Adipocyte (in vitro differentiated cells): ENCODE measurements at regions not wholly inside any gene's neighbourhood (a gene's known extent, or its start where the extent isn't known, plus 50 kb on each side); places are given as distances from the start of the nearest gene placed in this dataset.

ENCODE experiments used
- DNase-seq: peaks from one replicate; pipeline ENCODE4 v3.0.0-alpha.2; 2015; ENCODE audit warnings: low read depth
- H3K27me3 ChIP-seq: replicated peaks from 2 replicates; pipeline ENCODE4 v1.7.0; 2013; ENCODE audit warnings: mild to moderate bottlenecking, low read length, moderate library complexity; ENCODE audit not compliant: control insufficient read depth, insufficient read depth
- H3K36me3 ChIP-seq: 2 replicates; pipeline ENCODE4 v1.7.0; 2013; ENCODE audit warnings: low read length, mild to moderate bottlenecking, moderate library complexity; ENCODE audit not compliant: control insufficient read depth, insufficient read depth, severe bottlenecking
- H3K4me1 ChIP-seq: 2 replicates; pipeline ENCODE4 v1.7.0; 2013; ENCODE audit warnings: mild to moderate bottlenecking, low read length, moderate library complexity; ENCODE audit not compliant: control insufficient read depth, insufficient read depth
- H3K4me3 ChIP-seq: 2 replicates; pipeline ENCODE4 v1.7.0; 2013; ENCODE audit warnings: mild to moderate bottlenecking, low read length, moderate library complexity
- H3K9ac ChIP-seq: 2 replicates; pipeline ENCODE4 v1.7.0; 2013; ENCODE audit warnings: mild to moderate bottlenecking, low read length, moderate library complexity
- H3K9me3 ChIP-seq: 2 replicates; pipeline ENCODE4 v1.7.0; 2013; ENCODE audit warnings: mild to moderate bottlenecking, low read length, moderate library complexity; ENCODE audit not compliant: control insufficient read depth

DNA sequence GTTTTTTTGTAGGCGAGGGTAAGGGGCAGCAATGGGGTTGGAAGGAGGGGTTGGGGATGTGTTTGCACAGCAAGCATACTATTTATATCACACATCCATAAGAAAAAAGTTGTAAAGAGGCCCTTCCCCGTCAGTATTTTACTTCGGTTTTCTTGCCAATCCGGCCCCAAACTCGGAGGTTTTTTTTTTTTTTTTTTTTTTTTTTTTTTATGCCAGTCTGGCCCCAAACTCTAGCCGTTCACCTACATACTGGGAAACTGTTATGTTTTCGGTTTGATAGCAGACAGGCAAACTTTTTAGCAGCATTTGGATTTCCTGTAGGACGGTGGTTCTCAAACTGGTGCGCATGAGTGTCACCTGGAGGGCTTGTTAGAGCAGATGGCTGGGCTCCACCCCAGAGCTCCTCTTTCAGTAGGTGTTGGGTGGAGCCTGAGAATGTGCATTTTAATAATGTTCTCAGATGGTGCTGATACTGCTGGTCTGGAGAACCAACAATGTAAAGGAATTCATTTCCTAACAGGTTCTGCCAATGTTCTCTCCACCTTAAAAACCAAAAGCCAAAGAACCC, 76.5 kb upstream of the ZBED5 start:
- DNase-seq: no peak
- Histone ChIP-seq H3K9ac (peak overlapping the region; percentile 88), H3K4me1 (peaks cover 18% of the 10 kb centered on the region), H3K4me3 (peak overlapping the region; percentile 88), H3K36me3 (no peaks in the 10 kb centered on the region), H3K27me3 (no peaks in the 10 kb centered on the region), H3K9me3 (no peaks in the 10 kb centered on the region)

DNA sequence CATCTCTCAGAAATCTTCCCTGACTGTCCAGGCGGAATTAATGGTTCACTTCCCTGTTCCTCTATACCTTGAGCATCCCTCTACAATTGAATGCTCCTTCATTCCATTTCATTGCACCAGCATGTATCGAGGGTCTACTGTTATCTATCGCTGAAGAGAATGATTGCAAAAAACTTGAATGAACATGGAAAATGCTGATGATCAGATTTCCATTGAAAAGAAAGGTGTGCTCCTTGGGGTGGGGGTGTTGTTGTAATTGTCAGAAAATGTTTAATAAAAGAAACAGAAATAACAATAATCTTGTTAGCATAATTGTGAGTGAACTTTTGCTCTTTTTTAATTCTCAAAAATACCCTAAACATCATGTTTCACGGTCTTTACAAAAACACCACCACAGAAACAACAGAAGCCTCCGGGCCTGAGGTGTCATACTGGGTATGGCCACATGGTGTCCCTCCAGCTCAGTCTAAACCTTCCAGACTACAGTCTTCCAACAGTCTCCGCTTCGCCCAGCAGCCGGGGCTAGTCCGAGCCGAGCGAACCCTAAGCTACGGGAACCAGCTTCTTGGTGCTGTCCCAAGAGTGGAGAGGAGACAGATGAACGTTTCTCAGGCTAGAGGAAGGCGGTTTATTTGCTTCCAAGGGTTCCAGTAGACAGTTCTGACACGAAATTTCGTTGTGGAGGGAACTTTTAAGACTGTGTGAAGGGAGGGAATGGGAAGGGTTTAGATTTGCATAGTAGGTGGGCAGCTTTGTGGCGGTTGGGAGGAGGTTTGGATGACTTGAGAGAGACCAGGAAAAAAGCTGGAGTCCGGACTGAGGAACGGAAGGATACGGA, 75.8 kb upstream of the ZBED5 start:
- Histone ChIP-seq H3K9me3 (no peaks in the 10 kb centered on the region), H3K4me1 (peaks cover 21% of the 10 kb centered on the region), H3K27me3 (no peaks in the 10 kb centered on the region), H3K4me3 (peak overlapping the region; percentile 88), H3K36me3 (no peaks in the 10 kb centered on the region), H3K9ac (peak overlapping the region; percentile 88)
- peak; percentile 98 for DNase-seq

DNA sequence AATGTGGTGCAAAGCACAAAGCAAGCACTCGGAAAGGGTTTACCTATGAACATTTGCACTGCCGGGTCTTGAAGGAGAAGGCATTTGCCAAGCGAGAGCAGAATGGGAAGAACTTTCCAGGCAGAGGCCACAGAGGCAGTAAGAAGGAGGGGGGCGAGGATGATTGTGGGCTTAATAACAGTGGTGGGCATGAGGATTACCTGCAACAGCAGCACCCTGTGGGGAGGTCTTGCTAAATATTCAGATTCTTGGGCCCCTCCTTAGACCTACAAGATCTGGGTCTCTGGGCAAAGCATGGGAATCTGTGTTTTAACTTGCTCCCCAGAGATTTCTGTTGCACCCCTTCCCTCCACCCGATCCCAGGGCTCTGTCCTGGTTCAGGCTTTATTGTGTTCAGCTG, 75.1 kb upstream of the ZBED5 start:
- peak overlapping the region; percentile 48 for H3K9ac ChIP-seq
- no peak for DNase-seq
- H3K9me3 ChIP-seq: no peaks in the 10 kb centered on the region
- no peak overlapping the region for H3K4me3 ChIP-seq
- no peaks in the 10 kb centered on the region for H3K27me3 ChIP-seq
- H3K36me3 ChIP-seq: no peaks in the 10 kb centered on the region
- H3K4me1 ChIP-seq: peaks cover 28% of the 10 kb centered on the region

DNA sequence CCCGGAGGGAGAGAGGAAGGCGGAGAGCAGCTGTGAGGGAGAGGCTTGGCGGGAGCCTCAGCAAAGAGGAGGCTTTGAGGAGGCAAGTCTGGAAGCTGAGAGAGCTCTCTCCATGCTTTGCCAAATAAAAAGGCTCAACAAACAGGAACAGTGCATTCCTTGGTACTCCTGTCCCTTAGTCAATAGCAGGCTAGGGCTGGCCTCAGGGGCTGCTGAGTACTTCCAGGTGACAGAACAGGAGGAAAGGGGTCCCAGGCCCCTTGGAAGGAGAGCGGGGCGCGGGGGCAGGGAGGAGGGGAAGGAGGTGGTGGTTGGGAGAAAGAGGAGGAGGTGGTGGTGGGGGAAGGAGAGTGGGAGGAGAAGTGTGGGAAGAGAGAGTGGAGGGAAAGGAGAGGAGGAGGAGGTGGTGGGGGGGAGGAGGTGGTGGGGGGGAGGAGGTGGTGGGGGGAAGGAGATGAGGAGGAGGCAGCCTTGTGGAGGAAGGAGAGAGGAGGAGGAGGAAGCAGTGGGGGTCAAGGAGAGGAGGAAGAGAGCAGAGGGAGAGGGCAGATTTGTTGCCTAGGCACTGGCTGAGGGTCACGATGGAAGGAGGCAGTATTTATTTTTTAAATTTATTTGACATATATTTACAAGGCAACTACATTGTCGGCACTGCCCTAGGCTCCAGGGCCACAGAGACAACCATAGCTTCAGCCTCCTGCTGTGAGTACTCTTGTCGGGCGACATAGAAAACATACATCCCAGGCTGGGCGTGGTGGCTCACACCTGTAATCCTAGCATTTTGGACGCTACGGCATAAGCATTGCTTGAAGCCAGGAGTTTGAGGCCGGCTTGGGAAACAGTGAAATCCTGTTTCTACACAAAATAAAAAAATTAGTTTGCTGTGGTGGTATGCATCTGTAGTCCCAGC, 74.2 kb upstream of the ZBED5 start:
- H3K4me3 ChIP-seq: peak overlapping the region; percentile 90
- no peaks in the 10 kb centered on the region for H3K9me3 ChIP-seq
- no peaks in the 10 kb centered on the region for H3K27me3 ChIP-seq
- peaks cover 38% of the 10 kb centered on the region for H3K4me1 ChIP-seq
- peak overlapping the region; percentile 96 for H3K9ac ChIP-seq
- no peak for DNase-seq
- H3K36me3 ChIP-seq: no peaks in the 10 kb centered on the region

DNA sequence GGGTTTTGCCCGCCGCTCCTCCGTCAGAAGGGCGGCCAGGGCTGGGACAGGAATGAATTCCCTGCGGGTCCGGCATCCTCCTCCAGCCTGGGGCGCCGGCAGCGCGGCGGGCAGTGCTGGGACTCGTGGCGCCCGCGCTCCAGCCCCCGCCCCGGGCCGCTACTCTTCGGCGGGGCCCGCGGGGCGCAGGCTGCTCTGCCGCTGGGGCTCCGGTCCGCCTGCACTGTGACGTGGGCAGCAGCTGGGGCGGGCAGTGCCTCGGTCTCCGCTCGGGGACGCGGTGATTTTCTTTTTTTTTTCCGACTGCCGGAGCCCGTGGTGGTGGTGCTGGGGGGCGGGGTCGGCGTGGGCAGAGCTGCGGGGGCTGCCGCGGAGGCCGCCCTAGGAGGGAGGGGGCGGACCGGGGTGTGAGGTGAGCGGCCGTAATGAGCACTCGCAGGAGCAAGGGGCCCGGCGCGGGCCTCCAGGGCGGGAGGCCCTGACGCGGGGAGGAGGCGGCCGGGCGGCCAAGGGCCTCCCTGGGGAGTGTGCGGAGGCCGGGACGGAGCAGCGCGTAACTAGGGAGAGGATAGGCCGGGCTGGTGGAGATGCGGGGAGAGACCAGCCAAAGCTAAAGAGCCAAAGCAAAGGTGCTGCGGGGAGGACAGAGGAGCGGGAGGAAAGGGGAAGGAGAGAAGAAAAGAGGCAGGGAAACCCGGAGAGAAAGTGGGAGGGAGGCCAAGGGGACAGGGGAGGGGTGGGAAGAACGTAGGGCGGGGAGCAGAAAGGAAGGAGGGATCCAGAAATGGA, 73.3 kb upstream of the ZBED5 start:
- no peaks in the 10 kb centered on the region for H3K9me3 ChIP-seq
- no peaks in the 10 kb centered on the region for H3K27me3 ChIP-seq
- peak overlapping the region; percentile 90 for H3K4me3 ChIP-seq
- H3K9ac ChIP-seq: peak overlapping the region; percentile 96
- peaks cover 45% of the 10 kb centered on the region for H3K4me1 ChIP-seq
- no peaks in the 10 kb centered on the region for H3K36me3 ChIP-seq
- peak; percentile 95 for DNase-seq

DNA sequence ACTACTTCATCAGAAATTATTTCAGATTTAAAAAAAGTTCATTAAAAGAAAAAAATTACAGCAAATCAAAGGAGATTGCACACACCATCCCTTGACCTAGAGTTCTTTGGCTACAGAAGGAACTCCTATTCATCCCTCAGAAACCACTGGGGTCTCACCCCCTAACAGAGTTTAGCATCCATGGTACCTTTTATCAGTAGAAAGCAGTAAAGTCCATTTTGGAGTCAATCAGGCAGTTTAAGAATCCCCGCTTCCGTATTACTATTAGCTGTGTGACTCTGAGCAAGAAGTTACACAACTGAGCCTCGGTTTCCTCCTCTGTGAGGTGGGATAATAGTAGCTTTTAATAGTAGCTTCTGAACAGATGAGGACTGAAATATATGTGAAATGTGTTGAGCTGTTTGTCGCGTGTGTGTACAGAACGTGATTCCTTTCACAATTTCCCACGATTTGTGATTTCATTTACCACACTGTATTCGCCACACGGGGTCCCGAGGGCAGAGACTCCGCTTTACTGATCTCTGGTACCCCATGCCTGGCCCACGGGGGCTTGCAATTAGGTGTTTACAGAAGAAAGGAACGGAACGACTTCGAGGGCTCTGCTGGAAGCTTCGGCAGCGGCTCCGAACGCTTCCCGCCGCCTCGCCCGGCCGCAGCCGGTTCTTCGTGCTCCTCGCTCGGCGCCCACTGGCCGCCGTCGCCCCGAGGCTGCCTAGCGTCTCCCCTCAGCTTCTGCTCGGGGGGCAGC, 72.5 kb upstream of the ZBED5 start:
- no peaks in the 10 kb centered on the region for H3K9me3 ChIP-seq
- H3K4me1 ChIP-seq: peaks cover 46% of the 10 kb centered on the region
- no peaks in the 10 kb centered on the region for H3K36me3 ChIP-seq
- DNase-seq: no peak
- peak overlapping the region; percentile 90 for H3K4me3 ChIP-seq
- H3K27me3 ChIP-seq: no peaks in the 10 kb centered on the region
- H3K9ac ChIP-seq: peak overlapping the region; percentile 96

DNA sequence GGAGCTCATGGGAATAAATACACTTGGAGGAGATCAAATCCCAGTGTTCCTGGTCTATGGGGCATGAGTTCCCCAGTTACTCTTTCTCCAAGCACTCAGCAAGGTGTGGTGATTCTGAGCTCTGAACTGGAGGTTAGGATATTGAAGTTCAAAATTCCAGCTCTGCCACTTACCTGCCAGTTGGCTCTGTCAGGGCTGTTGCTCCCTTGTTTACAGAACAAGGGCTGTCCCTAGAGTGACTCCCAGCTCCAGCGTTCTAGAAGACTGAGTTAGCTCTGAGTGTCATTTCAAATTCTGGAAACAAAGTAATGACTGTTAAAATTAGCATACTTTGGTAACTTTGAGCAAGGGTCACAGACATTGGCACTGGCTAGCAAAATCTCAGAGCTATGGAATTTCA, 69.7 kb upstream of the ZBED5 start:
- Histone ChIP-seq H3K9ac (peak overlapping the region; percentile 50), H3K36me3 (no peaks in the 10 kb centered on the region), H3K9me3 (no peaks in the 10 kb centered on the region), H3K4me3 (peak overlapping the region; percentile 34), H3K27me3 (no peaks in the 10 kb centered on the region), H3K4me1 (peaks cover 47% of the 10 kb centered on the region)
- DNase-seq: no peak

DNA sequence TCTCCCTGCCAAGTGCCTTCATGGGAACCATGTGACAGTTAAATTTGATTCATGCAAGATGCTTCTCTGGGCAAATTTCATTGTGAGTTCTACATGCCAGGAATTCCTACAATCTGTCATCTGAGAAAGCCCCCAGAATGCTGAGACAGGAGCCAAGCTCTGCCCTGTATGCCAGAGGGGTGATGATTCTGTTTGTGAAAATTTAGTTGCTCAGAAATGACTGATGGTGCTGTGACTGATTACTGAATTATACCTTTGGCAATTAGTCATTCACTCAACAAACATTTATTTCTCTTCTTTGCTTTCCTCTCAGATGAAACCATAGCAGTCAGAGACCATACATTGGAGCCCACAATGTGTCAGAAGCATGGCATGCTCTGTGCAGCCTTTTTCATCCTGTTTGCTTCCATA, 69.0 kb upstream of the ZBED5 start:
- peak overlapping the region; percentile 50 for H3K9ac ChIP-seq
- H3K4me1 ChIP-seq: peaks cover 42% of the 10 kb centered on the region
- H3K36me3 ChIP-seq: no peaks in the 10 kb centered on the region

DNA sequence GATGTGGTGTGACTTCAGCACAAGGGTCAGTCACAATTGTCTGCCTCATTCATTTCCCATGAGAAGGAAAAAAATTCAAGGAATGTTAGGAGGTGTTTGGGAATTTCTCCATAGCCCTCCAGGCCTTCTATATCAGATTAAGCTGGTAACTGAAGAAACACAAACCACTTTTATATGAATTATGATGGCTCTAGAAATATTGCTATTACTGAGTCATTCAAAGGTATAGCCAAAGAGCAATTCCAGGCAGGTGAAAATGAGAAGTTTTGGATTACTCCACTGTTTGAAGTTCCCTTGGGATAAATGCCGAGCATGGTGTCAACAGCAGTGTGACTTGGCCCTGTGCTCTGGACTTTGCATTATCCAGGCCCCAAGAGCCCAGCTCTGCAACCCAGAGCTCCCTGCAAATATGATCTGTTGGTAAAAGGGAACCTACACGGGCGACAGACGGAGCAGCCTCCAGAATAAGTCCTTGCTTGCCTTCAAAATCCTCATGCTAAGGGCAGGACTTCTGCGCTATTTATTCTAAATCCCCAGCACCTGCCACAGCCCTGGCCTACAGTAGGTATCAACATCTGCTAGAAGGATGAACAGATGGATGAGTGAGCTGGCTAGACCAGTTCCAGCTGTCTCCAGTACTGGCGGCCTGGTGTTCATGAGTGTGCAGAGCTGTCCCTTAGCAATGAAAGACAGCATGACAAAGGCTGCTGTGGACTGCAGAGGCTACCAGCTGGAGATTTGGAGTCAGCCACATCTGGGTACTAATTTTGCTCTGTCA, 67.5 kb upstream of the ZBED5 start:
- Histone ChIP-seq H3K9me3 (no peaks in the 10 kb centered on the region), H3K4me1 (peaks cover 44% of the 10 kb centered on the region), H3K36me3 (no peaks in the 10 kb centered on the region), H3K9ac (no peak overlapping the region), H3K4me3 (no peak overlapping the region), H3K27me3 (no peaks in the 10 kb centered on the region)
- no peak for DNase-seq

More for the DNA sequence above, 69.0 kb upstream of the ZBED5 start:
- H3K9me3 ChIP-seq: no peaks in the 10 kb centered on the region
- peak; percentile 36 for DNase-seq
- H3K27me3 ChIP-seq: no peaks in the 10 kb centered on the region
- H3K4me3 ChIP-seq: peak overlapping the region; percentile 34

DNA sequence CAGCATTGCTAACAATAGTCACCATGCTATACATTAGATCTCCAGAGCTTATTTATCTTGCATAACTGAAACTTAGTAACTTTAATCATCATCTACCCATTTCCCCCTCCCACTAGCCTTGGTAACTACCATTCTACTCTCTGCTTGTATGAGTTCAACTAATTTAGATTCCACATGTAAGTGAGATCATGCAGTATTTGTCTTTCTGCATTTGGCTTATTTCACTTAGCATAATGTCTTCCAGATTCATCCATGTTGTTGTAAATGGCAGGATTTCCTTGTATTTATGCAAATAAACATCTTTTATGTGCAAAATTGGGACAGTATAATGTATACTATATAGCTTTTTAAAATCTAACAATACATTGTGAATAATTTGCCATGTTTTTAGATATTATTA, 66.0 kb upstream of the ZBED5 start:
- Histone ChIP-seq H3K27me3 (no peaks in the 10 kb centered on the region), H3K36me3 (no peaks in the 10 kb centered on the region), H3K9ac (no peak overlapping the region), H3K4me1 (peaks cover 44% of the 10 kb centered on the region), H3K4me3 (no peak overlapping the region), H3K9me3 (peaks cover under 1% of the 10 kb centered on the region)
- no peak for DNase-seq
